Endothelial cell of umbilical vein (primary cell): ENCODE measurements at regions not wholly inside any gene's neighbourhood (a gene's known extent, or its start where the extent isn't known, plus 50 kb on each side); places are given as distances from the start of the nearest gene placed in this dataset.

ENCODE experiments used
- CTCF ChIP-seq, 2 donors: IDR thresholded peaks; 1 replicate in 1 of 2; 2 replicates in 1 of 2; pipeline ENCODE4 v1.5.1; 2011; ENCODE audit warnings: low read length in 2 of 2, mild to moderate bottlenecking in 2 of 2, moderate library complexity in 2 of 2, control low read depth in 1 of 2, inconsistent platforms in 1 of 2, low read depth in 1 of 2; ENCODE audit not compliant: insufficient read depth in 1 of 2; ENCODE audit errors: extremely low read depth in 1 of 2
- EZH2 ChIP-seq: IDR thresholded peaks from 2 replicates; pipeline ENCODE4 v1.6.1; 2012; ENCODE audit warnings: borderline replicate concordance, low read depth, mild to moderate bottlenecking, moderate library complexity, low read length, inconsistent platforms; ENCODE audit not compliant: severe bottlenecking
- MAX ChIP-seq: IDR thresholded peaks from 2 replicates; pipeline ENCODE4 v1.6.1; 2011; ENCODE audit not compliant: insufficient read depth, insufficient read length
- POLR2AphosphoS5 ChIP-seq: IDR thresholded peaks from 2 replicates; pipeline ENCODE4 v1.6.1; 2012; ENCODE audit warnings: low read depth, mild to moderate bottlenecking, control low read depth, low read length, moderate library complexity; ENCODE audit not compliant: insufficient read depth

DNA sequence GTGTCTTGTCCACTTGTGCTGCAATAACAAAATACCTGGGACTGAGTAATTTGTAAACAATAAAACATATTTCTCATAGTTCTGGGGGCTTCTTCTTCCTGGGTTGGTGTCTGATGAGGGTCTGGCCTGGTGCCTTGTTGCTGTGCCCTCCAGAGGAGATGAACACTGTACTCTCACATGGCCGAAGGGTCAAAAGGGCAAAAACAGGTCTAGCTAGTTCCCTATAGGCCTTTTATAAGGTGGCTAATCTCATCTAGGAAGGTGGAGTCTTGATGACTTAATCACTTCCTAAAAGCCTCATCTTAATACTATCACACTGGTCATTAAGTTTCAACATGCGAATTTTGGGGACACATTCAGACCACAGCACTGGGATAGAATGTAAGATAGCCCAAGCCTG lies 228.4 kb downstream of the TLE3 start:
- TF ChIP-seq MAX: no peak
- TF ChIP-seq CTCF (IDR thresholded peaks at IDR 0.05; ENCODE audit: extremely low read depth in 1 of 2, insufficient read depth in 1 of 2, low read depth in 1 of 2, low read length in 2 of 2): no peak
- no peak for TF ChIP-seq EZH2
- no peak for TF ChIP-seq POLR2AphosphoS5
